Ishikawa (cell line): ENCODE measurements at regions not wholly inside any gene's neighbourhood (a gene's known extent, or its start where the extent isn't known, plus 50 kb on each side); places are given as distances from the start of the nearest gene placed in this dataset.

Source experiments
- CREB1 ChIP-seq: IDR thresholded peaks from 2 replicates; pipeline ENCODE4 v1.6.1; 2012; ENCODE audit warnings: low read depth
- EP300 ChIP-seq: IDR thresholded peaks from 2 replicates; pipeline ENCODE4 v1.6.1; 2012; ENCODE audit warnings: borderline replicate concordance
- FOXM1 ChIP-seq: IDR thresholded peaks from 2 replicates; pipeline ENCODE4 v1.6.1; 2012; ENCODE audit warnings: low read depth, borderline replicate concordance
- NFIC ChIP-seq: IDR thresholded peaks from 2 replicates; pipeline ENCODE4 v1.6.1; 2012
- TAF1 ChIP-seq: IDR thresholded peaks from 2 replicates; pipeline ENCODE4 v1.6.1; 2012; ENCODE audit warnings: low read depth, mild to moderate bottlenecking
- TCF12 ChIP-seq: IDR thresholded peaks from 2 replicates; pipeline ENCODE4 v1.6.1; 2012; ENCODE audit warnings: low read depth
- TEAD4 ChIP-seq: IDR thresholded peaks from 2 replicates; pipeline ENCODE4 v1.6.1; 2012
- YY1 ChIP-seq: IDR thresholded peaks from 2 replicates; pipeline ENCODE4 v1.6.1; 2012; ENCODE audit warnings: low read depth
- TF ChIP-seq, protein P1 (sequence below): IDR thresholded peaks from 2 replicates; pipeline ENCODE4 v1.6.1; 2012; ENCODE audit warnings: low read depth, mild to moderate bottlenecking
- TF ChIP-seq, protein P2 (sequence below): IDR thresholded peaks from 2 replicates; pipeline ENCODE4 v1.6.1; 2012

DNA sequence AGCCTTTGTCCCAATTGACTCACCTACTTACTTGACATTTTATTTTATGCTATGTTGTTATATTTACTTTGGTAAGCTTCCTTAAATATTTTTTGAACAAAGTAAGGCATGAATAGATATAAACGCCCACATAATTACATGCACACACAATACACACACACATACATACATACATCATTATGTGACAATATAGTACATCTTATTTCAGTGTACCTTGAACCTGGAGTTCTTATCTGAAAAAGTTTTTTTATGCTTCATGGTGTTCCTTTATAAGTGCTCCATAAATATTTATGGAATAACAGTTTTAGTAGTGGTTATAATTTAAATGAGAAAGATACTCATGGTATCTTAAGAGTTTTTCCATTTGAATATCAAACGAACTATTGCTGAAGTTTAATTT lies 102.8 kb upstream of the MTPN start:
- TF ChIP-seq CREB1 = no peak
- TF ChIP-seq FOXM1 = no peak
- TF ChIP-seq NFIC = no peak
- TF ChIP-seq, protein P1, sequence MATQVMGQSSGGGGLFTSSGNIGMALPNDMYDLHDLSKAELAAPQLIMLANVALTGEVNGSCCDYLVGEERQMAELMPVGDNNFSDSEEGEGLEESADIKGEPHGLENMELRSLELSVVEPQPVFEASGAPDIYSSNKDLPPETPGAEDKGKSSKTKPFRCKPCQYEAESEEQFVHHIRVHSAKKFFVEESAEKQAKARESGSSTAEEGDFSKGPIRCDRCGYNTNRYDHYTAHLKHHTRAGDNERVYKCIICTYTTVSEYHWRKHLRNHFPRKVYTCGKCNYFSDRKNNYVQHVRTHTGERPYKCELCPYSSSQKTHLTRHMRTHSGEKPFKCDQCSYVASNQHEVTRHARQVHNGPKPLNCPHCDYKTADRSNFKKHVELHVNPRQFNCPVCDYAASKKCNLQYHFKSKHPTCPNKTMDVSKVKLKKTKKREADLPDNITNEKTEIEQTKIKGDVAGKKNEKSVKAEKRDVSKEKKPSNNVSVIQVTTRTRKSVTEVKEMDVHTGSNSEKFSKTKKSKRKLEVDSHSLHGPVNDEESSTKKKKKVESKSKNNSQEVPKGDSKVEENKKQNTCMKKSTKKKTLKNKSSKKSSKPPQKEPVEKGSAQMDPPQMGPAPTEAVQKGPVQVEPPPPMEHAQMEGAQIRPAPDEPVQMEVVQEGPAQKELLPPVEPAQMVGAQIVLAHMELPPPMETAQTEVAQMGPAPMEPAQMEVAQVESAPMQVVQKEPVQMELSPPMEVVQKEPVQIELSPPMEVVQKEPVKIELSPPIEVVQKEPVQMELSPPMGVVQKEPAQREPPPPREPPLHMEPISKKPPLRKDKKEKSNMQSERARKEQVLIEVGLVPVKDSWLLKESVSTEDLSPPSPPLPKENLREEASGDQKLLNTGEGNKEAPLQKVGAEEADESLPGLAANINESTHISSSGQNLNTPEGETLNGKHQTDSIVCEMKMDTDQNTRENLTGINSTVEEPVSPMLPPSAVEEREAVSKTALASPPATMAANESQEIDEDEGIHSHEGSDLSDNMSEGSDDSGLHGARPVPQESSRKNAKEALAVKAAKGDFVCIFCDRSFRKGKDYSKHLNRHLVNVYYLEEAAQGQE = no peak
- TF ChIP-seq TEAD4 = no peak
- TF ChIP-seq, protein P2, sequence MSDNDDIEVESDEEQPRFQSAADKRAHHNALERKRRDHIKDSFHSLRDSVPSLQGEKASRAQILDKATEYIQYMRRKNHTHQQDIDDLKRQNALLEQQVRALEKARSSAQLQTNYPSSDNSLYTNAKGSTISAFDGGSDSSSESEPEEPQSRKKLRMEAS = no peak
- no peak for TF ChIP-seq TAF1
- no peak for TF ChIP-seq YY1
- no peak for TF ChIP-seq TCF12
- TF ChIP-seq EP300 = no peak
